ENCODE measurements at regions not wholly inside any gene's neighbourhood (a gene's known extent, or its start where the extent isn't known, plus 50 kb on each side); places are given as distances from the start of the nearest gene placed in this dataset.

DNA sequence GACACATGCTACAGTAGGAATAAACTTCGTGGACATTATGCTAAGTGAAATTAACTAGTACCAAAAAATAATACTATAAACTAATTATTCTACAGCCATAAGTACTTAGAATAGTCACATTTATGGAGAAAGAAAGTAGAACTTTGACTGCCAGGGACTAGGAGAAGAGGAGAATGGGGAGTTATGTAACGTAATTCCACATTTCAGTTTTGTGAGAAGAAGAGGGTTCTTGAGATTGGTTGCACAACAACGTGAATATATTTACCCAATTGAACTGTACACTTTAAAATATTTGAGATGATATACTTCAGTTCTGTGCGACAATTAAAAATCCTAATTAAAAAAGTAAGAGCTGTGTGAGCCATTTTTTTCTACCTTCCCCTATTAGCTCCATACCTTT, 1412.9 kb downstream of the PLA2G4A start:
- no peaks in the 10 kb centered on the region for H3K27me3 ChIP-seq
- H3K4me3 ChIP-seq (ENCODE audit: low read depth in 1 of 2, low read length in 1 of 2): no peak overlapping the region
- TF ChIP-seq, protein P1, sequence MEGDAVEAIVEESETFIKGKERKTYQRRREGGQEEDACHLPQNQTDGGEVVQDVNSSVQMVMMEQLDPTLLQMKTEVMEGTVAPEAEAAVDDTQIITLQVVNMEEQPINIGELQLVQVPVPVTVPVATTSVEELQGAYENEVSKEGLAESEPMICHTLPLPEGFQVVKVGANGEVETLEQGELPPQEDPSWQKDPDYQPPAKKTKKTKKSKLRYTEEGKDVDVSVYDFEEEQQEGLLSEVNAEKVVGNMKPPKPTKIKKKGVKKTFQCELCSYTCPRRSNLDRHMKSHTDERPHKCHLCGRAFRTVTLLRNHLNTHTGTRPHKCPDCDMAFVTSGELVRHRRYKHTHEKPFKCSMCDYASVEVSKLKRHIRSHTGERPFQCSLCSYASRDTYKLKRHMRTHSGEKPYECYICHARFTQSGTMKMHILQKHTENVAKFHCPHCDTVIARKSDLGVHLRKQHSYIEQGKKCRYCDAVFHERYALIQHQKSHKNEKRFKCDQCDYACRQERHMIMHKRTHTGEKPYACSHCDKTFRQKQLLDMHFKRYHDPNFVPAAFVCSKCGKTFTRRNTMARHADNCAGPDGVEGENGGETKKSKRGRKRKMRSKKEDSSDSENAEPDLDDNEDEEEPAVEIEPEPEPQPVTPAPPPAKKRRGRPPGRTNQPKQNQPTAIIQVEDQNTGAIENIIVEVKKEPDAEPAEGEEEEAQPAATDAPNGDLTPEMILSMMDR (IDR thresholded peaks at IDR 0.05): no peak
- no peak overlapping the region for H3K27ac ChIP-seq
- H3K9me3 ChIP-seq: no peaks in the 10 kb centered on the region
- no peaks in the 10 kb centered on the region for H3K36me3 ChIP-seq
- no peaks in the 10 kb centered on the region for H3K4me1 ChIP-seq (ENCODE audit: control insufficient read depth in 1 of 2, insufficient read depth in 1 of 2, low read depth in 1 of 2, low read length in 1 of 2)

DNA sequence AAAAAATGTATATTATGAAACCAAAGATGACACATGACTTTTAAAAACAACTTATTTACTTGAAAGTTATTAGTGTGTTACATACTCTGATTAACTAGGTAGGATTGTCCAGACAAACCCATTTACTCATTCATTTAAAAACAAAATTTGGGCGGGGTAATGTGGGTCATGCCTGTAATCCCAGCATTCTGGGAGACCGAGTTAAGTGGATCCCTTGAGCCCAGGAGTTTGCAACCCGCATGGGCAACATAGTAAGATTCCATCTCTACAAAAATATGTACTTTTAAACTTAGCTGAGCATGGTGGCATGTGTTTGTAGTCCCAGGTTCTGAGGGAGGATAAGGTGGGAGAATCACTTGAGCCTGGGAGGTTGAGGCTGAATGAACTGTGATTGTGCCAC, 1414.7 kb downstream of the PLA2G4A start:
- no peak overlapping the region for H3K27ac ChIP-seq
- H3K4me1 ChIP-seq (ENCODE audit: control insufficient read depth in 1 of 2, insufficient read depth in 1 of 2, low read depth in 1 of 2, low read length in 1 of 2): no peaks in the 10 kb centered on the region

GRCh38 chr1:188244681-188245080, 1415.9 kb downstream of the PLA2G4A start:
- H3K4me3 ChIP-seq (ENCODE audit: low read depth in 1 of 2, low read length in 1 of 2): no peak overlapping the region
- no peaks in the 10 kb centered on the region for H3K27me3 ChIP-seq
- H3K27ac ChIP-seq: no peak overlapping the region
- no peaks in the 10 kb centered on the region for H3K9me3 ChIP-seq
- no peaks in the 10 kb centered on the region for H3K4me1 ChIP-seq (ENCODE audit: control insufficient read depth in 1 of 2, insufficient read depth in 1 of 2, low read depth in 1 of 2, low read length in 1 of 2)
- TF ChIP-seq, protein P1 (IDR thresholded peaks at IDR 0.05): no peak
- no peaks in the 10 kb centered on the region for H3K36me3 ChIP-seq

More for the DNA sequence above, 1414.7 kb downstream of the PLA2G4A start:
- H3K4me3 ChIP-seq (ENCODE audit: low read depth in 1 of 2, low read length in 1 of 2): no peak overlapping the region
- H3K9me3 ChIP-seq: no peaks in the 10 kb centered on the region
- no peaks in the 10 kb centered on the region for H3K27me3 ChIP-seq
- H3K36me3 ChIP-seq: no peaks in the 10 kb centered on the region
- TF ChIP-seq, protein P1 (IDR thresholded peaks at IDR 0.05): no peak

- H3K27ac ChIP-seq: no peak overlapping the region
- no peaks in the 10 kb centered on the region for H3K36me3 ChIP-seq
- H3K9me3 ChIP-seq: no peaks in the 10 kb centered on the region
- H3K4me3 ChIP-seq (ENCODE audit: low read depth in 1 of 2, low read length in 1 of 2): no peak overlapping the region
- H3K27me3 ChIP-seq: no peaks in the 10 kb centered on the region
- H3K4me1 ChIP-seq (ENCODE audit: control insufficient read depth in 1 of 2, insufficient read depth in 1 of 2, low read depth in 1 of 2, low read length in 1 of 2): no peaks in the 10 kb centered on the region
- TF ChIP-seq, protein P1 (IDR thresholded peaks at IDR 0.05): no peak
Measured at GRCh38 chr1:188247255-188247654, 1418.5 kb downstream of the PLA2G4A start.

GRCh38 chr1:188249811-188250210, 1421.1 kb downstream of the PLA2G4A start:
- Histone ChIP-seq H3K27me3 (no peaks in the 10 kb centered on the region), H3K27ac (no peak overlapping the region), H3K9me3 (no peaks in the 10 kb centered on the region), H3K4me1 (ENCODE audit: control insufficient read depth in 1 of 2, insufficient read depth in 1 of 2, low read depth in 1 of 2, low read length in 1 of 2) (no peaks in the 10 kb centered on the region), H3K36me3 (no peaks in the 10 kb centered on the region), H3K4me3 (ENCODE audit: low read depth in 1 of 2, low read length in 1 of 2) (no peak overlapping the region)
- TF ChIP-seq, protein P1 (IDR thresholded peaks at IDR 0.05): no peak

DNA sequence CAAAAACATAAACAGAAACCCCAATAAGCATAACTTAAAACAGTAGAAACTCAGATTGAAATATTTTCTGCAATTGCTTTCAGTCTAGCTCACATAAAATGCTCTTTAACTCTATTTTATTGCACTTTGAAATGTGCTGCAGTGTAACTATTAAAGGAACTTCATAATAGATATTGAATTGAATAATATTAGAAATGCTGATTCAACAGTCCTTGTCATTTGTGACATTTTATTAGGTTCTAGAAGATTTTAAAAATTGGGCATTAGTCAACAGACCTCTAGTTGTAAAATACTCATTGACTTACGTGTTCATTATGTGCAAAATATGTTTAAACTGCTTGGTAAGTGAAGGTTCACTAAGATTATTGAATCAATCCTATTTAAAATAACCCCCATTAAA, 1422.3 kb downstream of the PLA2G4A start:
- H3K4me3 ChIP-seq (ENCODE audit: low read depth in 1 of 2, low read length in 1 of 2): no peak overlapping the region
- H3K27me3 ChIP-seq: no peaks in the 10 kb centered on the region
- no peaks in the 10 kb centered on the region for H3K36me3 ChIP-seq
- H3K4me1 ChIP-seq (ENCODE audit: control insufficient read depth in 1 of 2, insufficient read depth in 1 of 2, low read depth in 1 of 2, low read length in 1 of 2): no peaks in the 10 kb centered on the region
- H3K27ac ChIP-seq: no peak overlapping the region
- H3K9me3 ChIP-seq: no peaks in the 10 kb centered on the region
- TF ChIP-seq, protein P1 (IDR thresholded peaks at IDR 0.05): no peak

Data from neutrophil (primary cell).